Testis (tissue), 2 donors: ENCODE measurements at regions not wholly inside any gene's neighbourhood (a gene's known extent, or its start where the extent isn't known, plus 50 kb on each side); places are given as distances from the start of the nearest gene placed in this dataset.

Experiments
- DNase-seq: peaks from one replicate; pipeline ENCODE4 v3.0.0-alpha.2; 2019
- H3K27ac ChIP-seq, 2 donors: fragments of 200-600 bp; sonication (generic); one replicate each; pipeline ENCODE4 v1.5.1; 2019
- H3K27me3 ChIP-seq: fragments of 200-600 bp; sonication (generic); one replicate; pipeline ENCODE4 v1.5.1; 2019
- H3K36me3 ChIP-seq: fragments of 200-600 bp; sonication (generic); one replicate; pipeline ENCODE4 v1.5.1; 2017; ENCODE audit warnings: low read depth; ENCODE audit errors: missing control alignments
- H3K4me1 ChIP-seq: fragments of 200-600 bp; sonication (generic); one replicate; pipeline ENCODE4 v1.5.1; 2019
- H3K4me3 ChIP-seq, 2 donors: fragments of 200-600 bp; sonication (generic); one replicate each; pipeline ENCODE4 v1.5.1; 2017 to 2019
- H3K9me3 ChIP-seq: fragments of 200-600 bp; sonication (generic); one replicate; pipeline ENCODE4 v1.5.1; 2017
- CTCF ChIP-seq, 3 experiments: fragments of 450-650 bp in 2 of 3; fragments of 200-600 bp in 1 of 3; sonication (generic) in 1 of 3; IDR thresholded peaks; one replicate each; pipeline ENCODE4 v1.5.1; 2016 to 2019; ENCODE audit warnings: antibody characterized with exemption in 3 of 3, mild to moderate bottlenecking in 2 of 3, moderate library complexity in 1 of 3
- POLR2A ChIP-seq: fragments of 450-650 bp; IDR thresholded peaks from one replicate; pipeline ENCODE4 v1.6.1; 2017; ENCODE audit warnings: antibody characterized with exemption, mild to moderate bottlenecking, moderate library complexity
- WGBS, 2 donors: methylation state at CpG; one replicate each; pipeline ENCODE4 v1.1.5; 2018; 5-methylcytosine and 5-hydroxymethylcytosine counted together
- intact Hi-C: fragments of 100-400 bp; cut with DNase I; formaldehyde crosslinking; loops from one replicate; pipeline ENCODE4 v1.15.1; 2023; ENCODE audit warnings: low total_unique reads

- Histone ChIP-seq H3K36me3 (no peaks in the 10 kb centered on the region), H3K4me1 (no peaks in the 10 kb centered on the region), H3K27ac (no peak overlapping the region), H3K27me3 (no peaks in the 10 kb centered on the region), H3K9me3 (no peaks in the 10 kb centered on the region), H3K4me3 (no peak overlapping the region)
- TF ChIP-seq CTCF (IDR thresholded peaks at IDR 0.05) (no peak), POLR2A (no peak)
- no peak for DNase-seq
- intact Hi-C loops: no loop called here
- WGBS, 2 donors: 90% methylated on average over 5 of the region's 5 CpGs
These were observed 74.0 kb upstream of the CDKN3 start for GRCh38 chr14:54322701-54323337.

DNA sequence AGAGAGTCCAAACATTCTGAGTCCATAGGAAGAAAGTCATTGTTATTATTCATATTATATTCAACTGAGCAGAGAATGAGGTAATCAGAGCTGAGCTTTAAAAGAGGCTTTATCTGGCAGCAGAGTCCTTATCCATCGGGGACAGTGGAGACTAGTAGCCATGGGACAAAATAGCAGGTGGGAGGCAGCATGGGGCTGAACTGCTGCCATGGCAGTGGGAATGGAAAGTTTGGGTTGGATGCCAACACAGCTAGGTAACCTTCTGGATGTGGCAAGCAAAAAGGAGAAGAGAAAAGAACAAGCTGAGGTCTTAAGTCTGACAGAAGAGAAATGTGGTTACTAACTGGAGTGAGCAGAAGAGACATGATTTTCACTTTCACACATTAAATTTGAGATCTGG lies 71.0 kb upstream of the CDKN3 start:
- DNase-seq: no peak
- H3K27me3 ChIP-seq: no peaks in the 10 kb centered on the region
- 52 to 73% methylated on average over 1 of the region's 1 CpG for WGBS, 2 donors
- no peak overlapping the region for H3K4me3 ChIP-seq
- peaks cover 5% of the 10 kb centered on the region for H3K4me1 ChIP-seq
- no peaks in the 10 kb centered on the region for H3K36me3 ChIP-seq
- no peak for TF ChIP-seq CTCF (IDR thresholded peaks at IDR 0.05)
- TF ChIP-seq POLR2A: no peak
- H3K27ac ChIP-seq: no peak overlapping the region
- no peaks in the 10 kb centered on the region for H3K9me3 ChIP-seq
- intact Hi-C loops: no loop called here

DNA sequence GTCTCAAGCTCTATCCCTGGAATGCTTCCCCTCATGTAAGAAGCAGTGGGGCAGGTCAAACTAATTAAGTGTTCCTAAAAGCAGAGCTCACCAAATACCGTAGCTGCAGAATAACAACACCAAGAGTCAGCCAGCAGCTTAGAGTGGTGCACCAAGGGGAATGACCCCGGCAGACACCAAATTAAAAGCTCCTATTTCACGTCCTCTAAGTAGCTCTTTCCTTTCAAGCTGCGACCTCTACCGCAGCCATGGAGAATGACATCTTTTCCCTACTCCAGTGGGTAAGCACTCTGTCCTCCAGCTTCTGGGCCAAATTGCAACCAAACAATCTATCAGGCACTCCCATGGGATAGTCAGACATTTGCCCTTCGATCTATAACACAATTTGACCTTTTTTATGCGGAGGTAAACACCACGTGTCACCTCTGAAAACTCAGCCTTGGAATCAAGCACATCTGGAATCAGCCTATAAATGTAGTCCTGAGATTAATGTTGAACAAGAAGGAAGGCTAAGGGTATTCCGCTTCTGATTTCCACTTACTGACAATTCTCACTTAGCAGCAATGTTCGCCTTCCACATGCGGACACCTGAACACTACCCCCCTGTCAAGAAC lies 67.6 kb upstream of the CDKN3 start:
- intact Hi-C loops: no loop called here
- TF ChIP-seq POLR2A: no peak
- TF ChIP-seq CTCF (IDR thresholded peaks at IDR 0.05): peak; percentile 28 to 52 (median 48)
- H3K27ac ChIP-seq: no peak overlapping the region
- no peak overlapping the region for H3K4me3 ChIP-seq
- 48 to 55% methylated on average over 11 of the region's 11 CpGs for WGBS, 2 donors
- no peaks in the 10 kb centered on the region for H3K27me3 ChIP-seq
- H3K36me3 ChIP-seq: no peaks in the 10 kb centered on the region
- H3K9me3 ChIP-seq: no peaks in the 10 kb centered on the region
- DNase-seq: peak; percentile 53
- peaks cover 5% of the 10 kb centered on the region for H3K4me1 ChIP-seq

DNA sequence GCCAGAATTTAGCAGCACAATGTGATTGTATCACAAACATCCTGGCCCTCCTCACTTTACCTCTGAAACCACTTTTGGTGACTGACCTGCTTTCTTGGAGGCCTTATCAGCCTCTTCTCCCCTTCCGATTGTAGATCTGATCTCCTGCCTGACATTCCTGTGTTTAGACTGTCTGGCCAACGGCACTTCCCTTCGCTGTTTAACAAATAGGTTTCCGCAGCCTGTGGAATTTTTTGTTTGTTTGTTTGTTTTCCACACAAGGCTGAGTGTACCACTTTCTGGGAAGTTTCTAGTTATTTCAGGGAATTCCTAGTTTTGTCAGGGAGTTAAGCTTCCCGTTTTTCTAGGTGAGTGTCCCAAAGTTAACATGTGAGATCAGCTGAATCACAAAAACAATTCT lies 65.9 kb upstream of the CDKN3 start:
- H3K27ac ChIP-seq: no peak overlapping the region
- H3K4me3 ChIP-seq: no peak overlapping the region
- intact Hi-C loops: no loop called here
- no peaks in the 10 kb centered on the region for H3K27me3 ChIP-seq
- no peaks in the 10 kb centered on the region for H3K9me3 ChIP-seq
- H3K36me3 ChIP-seq: no peaks in the 10 kb centered on the region
- WGBS, 2 donors: 74 to 78% methylated on average over 5 of the region's 5 CpGs
- H3K4me1 ChIP-seq: peaks cover 5% of the 10 kb centered on the region
- TF ChIP-seq CTCF (IDR thresholded peaks at IDR 0.05) (no peak), POLR2A (no peak)
- no peak for DNase-seq

- no peaks in the 10 kb centered on the region for H3K27me3 ChIP-seq
These were observed 65.3 kb upstream of the CDKN3 start for GRCh38 chr14:54331516-54331915.

More at GRCh38 chr14:54331516-54331915, 65.3 kb upstream of the CDKN3 start:
- no peak for DNase-seq
- Histone ChIP-seq H3K27ac (no peak overlapping the region), H3K9me3 (no peaks in the 10 kb centered on the region), H3K4me3 (no peak overlapping the region), H3K36me3 (no peaks in the 10 kb centered on the region), H3K4me1 (peaks cover 5% of the 10 kb centered on the region)
- TF ChIP-seq POLR2A (no peak), CTCF (IDR thresholded peaks at IDR 0.05) (no peak)
- WGBS, 2 donors: 46 to 49% methylated on average over 5 of the region's 5 CpGs
- intact Hi-C loops: no loop called here
